HG02588 (cell line): ENCODE measurements at regions not wholly inside any gene's neighbourhood (a gene's known extent, or its start where the extent isn't known, plus 50 kb on each side); places are given as distances from the start of the nearest gene placed in this dataset.
"Not testable (repeated sequence)": the region's sequence is repeated elsewhere in the genome, so short reads cannot be mapped to it uniquely, and the experiment has no call there.

Experiments used
- ATAC-seq: cut with Tn5 transposase; IDR thresholded peaks from one replicate; pipeline ENCODE4 v1.9.1; 2021; ENCODE audit warnings: mild to moderate bottlenecking, moderate library complexity; ENCODE audit not compliant: unreplicated experiment

- no peak for ATAC-seq
These were observed 66.2 kb downstream of the SC5D start for GRCh38 chr11:121358760-121359159.

GRCh38 chr11:121359591-121359990 is 67.0 kb downstream of the SC5D start:
- no peak for ATAC-seq

- not testable (repeated sequence) for ATAC-seq
These were observed 70.4 kb downstream of the SC5D start for GRCh38 chr11:121362955-121363354.

GRCh38 chr11:121365304-121365703 is 72.7 kb downstream of the SC5D start:
- no peak for ATAC-seq

- no peak for ATAC-seq
These were observed 73.5 kb downstream of the SC5D start for GRCh38 chr11:121366038-121366437.

GRCh38 chr11:121367001-121367843 is 74.7 kb downstream of the SC5D start:
- ATAC-seq, result peak; percentile 94

GRCh38 chr11:121367844-121368225 is 75.3 kb downstream of the SC5D start:
- no peak for ATAC-seq

GRCh38 chr11:121368364-121369240 is 76.0 kb downstream of the SC5D start:
- ATAC-seq, result no peak

GRCh38 chr11:121369366-121369765 is 76.8 kb downstream of the SC5D start:
- no peak for ATAC-seq

GRCh38 chr11:121372028-121372427 is 79.5 kb downstream of the SC5D start:
- ATAC-seq, result no peak

GRCh38 chr11:121372671-121373429 is 79.3 kb upstream of the SORL1 start:
- peak; percentile 85 for ATAC-seq

- ATAC-seq, result no peak
These were observed 77.7 kb upstream of the SORL1 start for GRCh38 chr11:121374286-121374985.

GRCh38 chr11:121376130-121376529 is 76.0 kb upstream of the SORL1 start:
- ATAC-seq, result no peak

- ATAC-seq, result not testable (repeated sequence)
These were observed 72.8 kb upstream of the SORL1 start for GRCh38 chr11:121379145-121379810.

- ATAC-seq, result no peak
These were observed 68.4 kb upstream of the SORL1 start for GRCh38 chr11:121383716-121384115.

GRCh38 chr11:121385688-121386087 is 66.4 kb upstream of the SORL1 start:
- ATAC-seq, result no peak
